HEK293T (cell line): ENCODE measurements at regions not wholly inside any gene's neighbourhood (a gene's known extent, or its start where the extent isn't known, plus 50 kb on each side); places are given as distances from the start of the nearest gene placed in this dataset.

Source experiments
- CTCF ChIA-PET: fragments of 350-600 bp; formaldehyde crosslinking; extraction: SDS; loops from one replicate; lab custom pipeline; 2021; ENCODE audit warnings: antibody characterized with exemption, inconsistent platforms; lab: Yijun Ruan, JAX
- POLR2A ChIA-PET: fragments of 350-600 bp; formaldehyde crosslinking; extraction: SDS; loops from one replicate; lab custom pipeline; 2020; ENCODE audit warnings: antibody characterized with exemption, inconsistent platforms; lab: Yijun Ruan, JAX
- DNase-seq: peaks from one replicate; pipeline ENCODE4 v3.0.0; 2012; ENCODE audit warnings: mixed read lengths; ENCODE audit errors: extremely low spot score
- ARNT ChIP-seq: fragments of 450-650 bp; IDR thresholded peaks from 2 replicates; pipeline ENCODE4 v1.6.1; 2017; ENCODE audit warnings: mild to moderate bottlenecking
- BHLHE40 ChIP-seq: fragments of 450-650 bp; IDR thresholded peaks from 2 replicates; pipeline ENCODE4 v1.6.1; 2016; ENCODE audit warnings: mild to moderate bottlenecking, moderate library complexity, borderline replicate concordance
- CTBP1 ChIP-seq: fragments of 450-650 bp; IDR thresholded peaks from 2 replicates; pipeline ENCODE4 v1.6.1; 2016; ENCODE audit warnings: borderline replicate concordance
- ELF4 ChIP-seq: fragments of 450-650 bp; IDR thresholded peaks from 2 replicates; pipeline ENCODE4 v1.6.1; 2017; ENCODE audit warnings: antibody characterized with exemption
- FOXA1 ChIP-seq: fragments of 450-650 bp; IDR thresholded peaks from 2 replicates; pipeline ENCODE4 v1.6.1; 2016; ENCODE audit warnings: mild to moderate bottlenecking
- FOXK2 ChIP-seq: fragments of 450-650 bp; IDR thresholded peaks from 2 replicates; pipeline ENCODE4 v1.6.1; 2016; ENCODE audit warnings: mild to moderate bottlenecking
- FOXM1 ChIP-seq: fragments of 450-650 bp; IDR thresholded peaks from 2 replicates; pipeline ENCODE4 v1.6.1; 2017; ENCODE audit warnings: mild to moderate bottlenecking, borderline replicate concordance
- HDGF ChIP-seq: fragments of 450-650 bp; IDR thresholded peaks from 2 replicates; pipeline ENCODE4 v1.6.1; 2017; ENCODE audit warnings: antibody characterized with exemption, borderline replicate concordance
- L3MBTL2 ChIP-seq: fragments of 450-650 bp; conservative IDR thresholded peaks from 2 replicates; pipeline ENCODE4 v1.6.1; 2016; ENCODE audit warnings: mild to moderate bottlenecking
- LEF1 ChIP-seq: fragments of 450-650 bp; IDR thresholded peaks from 2 replicates; pipeline ENCODE4 v1.6.1; 2017; ENCODE audit warnings: mild to moderate bottlenecking, borderline replicate concordance
- NFRKB ChIP-seq: fragments of 450-650 bp; IDR thresholded peaks from 2 replicates; pipeline ENCODE4 v1.6.1; 2016; ENCODE audit warnings: mild to moderate bottlenecking, moderate library complexity
- SP1 ChIP-seq: fragments of 450-650 bp; IDR thresholded peaks from 2 replicates; pipeline ENCODE4 v1.6.1; 2017
- SUZ12 ChIP-seq: fragments of 450-650 bp; IDR thresholded peaks from 2 replicates; pipeline ENCODE4 v1.6.1; 2016; ENCODE audit warnings: mild to moderate bottlenecking
- TARDBP ChIP-seq: fragments of 450-650 bp; IDR thresholded peaks from 2 replicates; pipeline ENCODE4 v1.6.1; 2016
- ZNF384 ChIP-seq: fragments of 450-650 bp; IDR thresholded peaks from 2 replicates; pipeline ENCODE4 v1.6.1; 2016
- TF ChIP-seq, protein P1 (sequence below): fragments of 450-650 bp; IDR thresholded peaks from 2 replicates; pipeline ENCODE4 v1.6.1; 2016

- POLR2A ChIA-PET, result no interaction called here
- CTCF ChIA-PET, result no interaction called here
- TF ChIP-seq SP1, result no peak
- TF ChIP-seq FOXA1, result no peak
- no peak for TF ChIP-seq BHLHE40
- TF ChIP-seq L3MBTL2, result no peak
- TF ChIP-seq LEF1, result no peak
- no peak for TF ChIP-seq TARDBP
- no peak for TF ChIP-seq ZNF384
- no peak for TF ChIP-seq FOXK2
- no peak for TF ChIP-seq CTBP1
- TF ChIP-seq ARNT, result no peak
- DNase-seq, result no peak
Measured at GRCh38 chr22:34096770-34097169, 176.5 kb upstream of the LARGE1 start.

DNA sequence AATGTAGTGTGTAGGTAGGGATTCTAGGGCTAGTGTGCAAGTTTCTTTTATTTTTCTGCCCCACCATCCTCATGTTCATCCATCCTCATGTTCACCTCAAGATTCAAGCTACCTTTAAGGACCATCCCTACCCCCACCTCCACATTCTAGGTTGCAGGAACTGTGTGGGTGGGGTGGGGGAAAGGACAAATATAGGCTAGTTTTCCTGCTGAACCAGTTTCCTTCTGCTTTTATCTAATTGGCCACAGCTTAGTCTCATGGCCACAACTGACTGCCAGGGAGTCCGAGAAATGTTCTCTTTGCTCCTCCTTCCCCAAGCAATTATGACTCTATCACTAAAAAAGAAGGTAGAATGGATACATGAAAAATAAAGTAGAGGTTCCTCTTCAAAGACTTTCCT lies 179.0 kb upstream of the LARGE1 start:
- DNase-seq, result no peak
- TF ChIP-seq CTBP1, result no peak
- no peak for TF ChIP-seq ARNT
- TF ChIP-seq BHLHE40, result no peak
- TF ChIP-seq ELF4, result no peak
- no peak for TF ChIP-seq TARDBP
- TF ChIP-seq, protein P1, sequence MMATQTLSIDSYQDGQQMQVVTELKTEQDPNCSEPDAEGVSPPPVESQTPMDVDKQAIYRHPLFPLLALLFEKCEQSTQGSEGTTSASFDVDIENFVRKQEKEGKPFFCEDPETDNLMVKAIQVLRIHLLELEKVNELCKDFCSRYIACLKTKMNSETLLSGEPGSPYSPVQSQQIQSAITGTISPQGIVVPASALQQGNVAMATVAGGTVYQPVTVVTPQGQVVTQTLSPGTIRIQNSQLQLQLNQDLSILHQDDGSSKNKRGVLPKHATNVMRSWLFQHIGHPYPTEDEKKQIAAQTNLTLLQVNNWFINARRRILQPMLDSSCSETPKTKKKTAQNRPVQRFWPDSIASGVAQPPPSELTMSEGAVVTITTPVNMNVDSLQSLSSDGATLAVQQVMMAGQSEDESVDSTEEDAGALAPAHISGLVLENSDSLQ, result no peak
- TF ChIP-seq FOXA1, result no peak
- TF ChIP-seq SUZ12, result no peak
- no peak for TF ChIP-seq FOXM1
- TF ChIP-seq NFRKB, result no peak
- no peak for TF ChIP-seq SP1
- ChIA-PET CTCF (no interaction called here), POLR2A (no interaction called here)

DNA sequence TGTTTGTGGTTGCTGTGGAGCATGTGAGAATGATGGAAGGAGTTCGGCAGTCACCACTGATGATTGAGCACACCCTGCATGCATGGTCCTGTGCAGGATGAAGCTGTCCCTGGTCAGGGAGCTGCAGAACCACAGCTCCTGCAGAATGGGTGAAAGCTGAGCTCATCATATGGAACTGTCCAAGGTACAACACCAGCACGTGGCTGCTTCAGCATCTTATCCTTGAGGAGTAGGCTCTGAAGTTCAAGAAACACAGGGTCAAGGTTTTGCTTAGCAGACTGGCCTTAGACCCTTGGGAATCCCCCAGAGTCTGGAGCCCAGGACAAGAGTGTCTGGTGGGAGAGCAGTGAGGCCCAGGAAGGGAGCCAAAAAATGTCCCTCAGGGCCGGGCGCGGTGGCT lies 182.4 kb upstream of the LARGE1 start:
- no peak for DNase-seq
- CTCF ChIA-PET, result no interaction called here

DNA sequence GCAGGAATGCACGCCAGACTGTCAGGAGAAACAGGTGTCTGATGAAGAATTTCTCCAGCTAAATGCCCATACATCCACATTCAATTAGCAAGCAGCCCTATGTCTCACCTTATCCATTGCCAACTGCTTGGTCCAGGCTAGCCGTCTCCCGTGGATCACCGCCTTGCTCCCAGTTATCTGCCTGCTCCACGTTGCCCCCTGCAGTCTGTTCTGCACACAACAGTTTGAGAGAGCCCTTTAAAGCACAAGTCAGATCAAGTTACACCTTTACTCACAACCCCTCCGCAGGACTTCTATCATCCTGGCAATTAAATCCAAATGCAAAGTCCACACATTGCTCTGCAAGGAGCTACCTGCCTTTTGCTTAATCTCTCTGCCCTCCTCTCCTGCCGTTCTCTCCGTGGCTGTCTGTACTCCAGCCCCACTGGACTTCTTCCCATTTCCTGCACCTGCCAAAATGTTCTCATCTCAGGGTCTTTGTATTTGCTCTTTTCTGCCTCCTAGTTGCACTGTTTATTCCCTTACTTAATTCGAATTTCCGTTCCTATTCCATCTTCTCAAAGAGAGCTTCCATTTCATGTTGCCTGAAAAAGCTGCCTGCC lies 185.3 kb upstream of the LARGE1 start:
- DNase-seq, result peak; percentile 71
- CTCF ChIA-PET, result interaction anchor here (0.8 to 1.6 kb wide), 5 partner anchors 9 to 185 kb away, joined by 3 to 10 read pairs (median 4); no protein-coding TSS in a partner anchor
- POLR2A ChIA-PET, result no interaction called here
- no peak for TF ChIP-seq SP1
- no peak for TF ChIP-seq FOXA1
- TF ChIP-seq FOXK2, result no peak
- TF ChIP-seq, protein P1, result no peak
- no peak for TF ChIP-seq NFRKB
- TF ChIP-seq FOXM1, result no peak
- TF ChIP-seq CTBP1, result no peak
- TF ChIP-seq ELF4, result no peak
- no peak for TF ChIP-seq TARDBP
- TF ChIP-seq L3MBTL2, result no peak
- TF ChIP-seq ZNF384, result no peak
- TF ChIP-seq SUZ12, result no peak
- no peak for TF ChIP-seq HDGF
- no peak for TF ChIP-seq BHLHE40
- no peak for TF ChIP-seq ARNT

More for the DNA sequence above, 182.4 kb upstream of the LARGE1 start:
- POLR2A ChIA-PET, result no interaction called here
- TF ChIP-seq TARDBP, result no peak
- no peak for TF ChIP-seq ARNT
- no peak for TF ChIP-seq HDGF
- TF ChIP-seq BHLHE40, result no peak
- no peak for TF ChIP-seq L3MBTL2
- TF ChIP-seq ZNF384, result no peak
- TF ChIP-seq CTBP1, result no peak

DNA sequence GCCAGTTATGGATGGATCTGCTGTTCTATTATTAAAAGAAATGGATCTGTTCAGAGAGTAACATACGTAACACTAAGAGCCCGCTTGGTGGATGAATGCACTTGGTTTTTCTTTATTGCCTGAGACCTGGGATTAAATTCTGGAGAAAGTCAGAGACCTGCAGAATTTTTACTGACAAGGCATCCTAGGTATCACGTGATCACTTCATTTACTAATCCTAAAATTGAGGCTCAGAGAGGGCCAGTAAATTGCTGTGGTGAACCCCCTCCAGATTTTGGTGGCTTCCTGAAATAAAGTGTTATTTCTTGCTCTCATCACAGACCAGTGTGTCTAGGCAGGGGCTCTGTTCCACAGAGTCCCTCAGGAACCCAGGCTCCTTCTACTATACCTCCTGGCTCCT lies 187.9 kb upstream of the LARGE1 start:
- TF ChIP-seq FOXK2 (no peak), BHLHE40 (no peak), ELF4 (no peak), SP1 (no peak), FOXM1 (no peak), ARNT (no peak), ZNF384 (no peak), NFRKB (no peak), CTBP1 (no peak), FOXA1 (no peak), HDGF (no peak), TARDBP (no peak), L3MBTL2 (no peak), SUZ12 (no peak), LEF1 (no peak)
- TF ChIP-seq, protein P1, result no peak
- POLR2A ChIA-PET, result no interaction called here
- CTCF ChIA-PET, result no interaction called here
- no peak for DNase-seq

GRCh38 chr22:34111210-34111824 lies 191.0 kb upstream of the LARGE1 start:
- TF ChIP-seq CTBP1 (no peak), SP1 (no peak), FOXM1 (no peak), FOXA1 (no peak), ZNF384 (no peak)
- TF ChIP-seq, protein P1, result no peak
- DNase-seq, result peak; percentile 65
- CTCF ChIA-PET, result interaction anchor here (0.6 to 1.4 kb wide), 5 partner anchors 135 to 694 kb away, joined by 3 to 8 read pairs (median 3); no protein-coding TSS in a partner anchor
- POLR2A ChIA-PET, result interaction anchor here (0.8 kb wide), 1 partner anchor 192 kb away, joined by 3 read pairs; no protein-coding TSS in a partner anchor
